ENCODE measurements at regions not wholly inside any gene's neighbourhood (a gene's known extent, or its start where the extent isn't known, plus 50 kb on each side); places are given as distances from the start of the nearest gene placed in this dataset.

GRCh38 chr2:38489846-38490245 lies 112.8 kb upstream of the ATL2 start:
- DNase-seq (ENCODE audit: low read depth) = no peak
- H3K36me3 ChIP-seq (ENCODE audit: control insufficient read depth, insufficient read depth, low read length) = no peaks in the 10 kb centered on the region

GRCh38 chr2:38487852-38488251 lies 110.8 kb upstream of the ATL2 start:
- no peak for DNase-seq (ENCODE audit: low read depth)
- no peak for TF ChIP-seq CTCF (IDR thresholded peaks at IDR 0.05; ENCODE audit: insufficient read depth, low read length, poor library complexity, severe bottlenecking)
- Histone ChIP-seq H3K36me3 (ENCODE audit: control insufficient read depth, insufficient read depth, low read length) (no peaks in the 10 kb centered on the region), H3K4me3 (ENCODE audit: low read depth, low read length) (no peak overlapping the region), H3K27me3 (ENCODE audit: control insufficient read depth, insufficient read depth, low read length) (no peaks in the 10 kb centered on the region)

More at GRCh38 chr2:38489846-38490245, 112.8 kb upstream of the ATL2 start:
- H3K27me3 ChIP-seq (ENCODE audit: control insufficient read depth, insufficient read depth, low read length) = no peaks in the 10 kb centered on the region
- no peak for TF ChIP-seq CTCF (IDR thresholded peaks at IDR 0.05; ENCODE audit: insufficient read depth, low read length, poor library complexity, severe bottlenecking)
- H3K4me3 ChIP-seq (ENCODE audit: low read depth, low read length) = no peak overlapping the region

- no peaks in the 10 kb centered on the region for H3K27me3 ChIP-seq (ENCODE audit: control insufficient read depth, insufficient read depth, low read length)
- no peak for TF ChIP-seq CTCF (IDR thresholded peaks at IDR 0.05; ENCODE audit: insufficient read depth, low read length, poor library complexity, severe bottlenecking)
- H3K4me3 ChIP-seq (ENCODE audit: low read depth, low read length) = no peak overlapping the region
- no peaks in the 10 kb centered on the region for H3K36me3 ChIP-seq (ENCODE audit: control insufficient read depth, insufficient read depth, low read length)
- DNase-seq (ENCODE audit: low read depth) = no peak
Measured at GRCh38 chr2:38486213-38487026, 109.3 kb upstream of the ATL2 start.

- TF ChIP-seq CTCF (IDR thresholded peaks at IDR 0.05; ENCODE audit: insufficient read depth, low read length, poor library complexity, severe bottlenecking) = no peak
- no peak for DNase-seq (ENCODE audit: low read depth)
- Histone ChIP-seq H3K4me3 (ENCODE audit: low read depth, low read length) (no peak overlapping the region), H3K36me3 (ENCODE audit: control insufficient read depth, insufficient read depth, low read length) (no peaks in the 10 kb centered on the region), H3K27me3 (ENCODE audit: control insufficient read depth, insufficient read depth, low read length) (no peaks in the 10 kb centered on the region)
Measured at GRCh38 chr2:38485734-38486133, 108.7 kb upstream of the ATL2 start.

- Histone ChIP-seq H3K27me3 (ENCODE audit: control insufficient read depth, insufficient read depth, low read length) (no peaks in the 10 kb centered on the region), H3K4me3 (ENCODE audit: low read depth, low read length) (no peak overlapping the region), H3K36me3 (ENCODE audit: control insufficient read depth, insufficient read depth, low read length) (no peaks in the 10 kb centered on the region)
- TF ChIP-seq CTCF (IDR thresholded peaks at IDR 0.05; ENCODE audit: insufficient read depth, low read length, poor library complexity, severe bottlenecking) = no peak
- DNase-seq (ENCODE audit: low read depth) = no peak
Measured at GRCh38 chr2:38484957-38485356, 107.9 kb upstream of the ATL2 start.
